ENCODE measurements at regions not wholly inside any gene's neighbourhood (a gene's known extent, or its start where the extent isn't known, plus 50 kb on each side); places are given as distances from the start of the nearest gene placed in this dataset.

DNA sequence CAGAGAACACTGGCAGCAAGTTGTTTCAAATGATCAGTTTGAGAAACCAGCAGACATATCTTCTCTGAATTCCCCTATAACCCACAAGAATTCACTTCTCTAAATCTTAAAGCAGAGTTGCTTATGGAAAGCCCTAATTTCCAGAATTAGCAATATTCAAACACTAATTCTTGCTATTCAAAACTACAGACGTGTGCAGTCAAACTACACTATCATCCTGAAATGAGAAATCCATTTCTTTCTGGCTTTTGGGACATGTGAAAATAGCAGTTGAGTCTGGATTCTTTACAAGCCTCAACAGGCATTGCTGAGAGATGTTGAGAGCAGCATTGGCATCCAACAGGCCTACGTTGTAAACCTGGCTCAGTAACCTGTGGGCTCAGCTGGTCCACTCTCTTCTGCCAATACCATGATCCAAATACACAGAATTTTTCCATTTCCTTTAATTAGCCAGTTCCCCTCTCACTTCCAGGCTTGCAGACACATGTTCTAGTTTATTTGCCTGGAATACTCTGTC lies 74.6 kb upstream of the TMTC1 start:
- no peaks in the 10 kb centered on the region for H3K4me1 ChIP-seq
- no peak for TF ChIP-seq EP300 (IDR thresholded peaks at IDR 0.05)
- TF ChIP-seq, protein P1, sequence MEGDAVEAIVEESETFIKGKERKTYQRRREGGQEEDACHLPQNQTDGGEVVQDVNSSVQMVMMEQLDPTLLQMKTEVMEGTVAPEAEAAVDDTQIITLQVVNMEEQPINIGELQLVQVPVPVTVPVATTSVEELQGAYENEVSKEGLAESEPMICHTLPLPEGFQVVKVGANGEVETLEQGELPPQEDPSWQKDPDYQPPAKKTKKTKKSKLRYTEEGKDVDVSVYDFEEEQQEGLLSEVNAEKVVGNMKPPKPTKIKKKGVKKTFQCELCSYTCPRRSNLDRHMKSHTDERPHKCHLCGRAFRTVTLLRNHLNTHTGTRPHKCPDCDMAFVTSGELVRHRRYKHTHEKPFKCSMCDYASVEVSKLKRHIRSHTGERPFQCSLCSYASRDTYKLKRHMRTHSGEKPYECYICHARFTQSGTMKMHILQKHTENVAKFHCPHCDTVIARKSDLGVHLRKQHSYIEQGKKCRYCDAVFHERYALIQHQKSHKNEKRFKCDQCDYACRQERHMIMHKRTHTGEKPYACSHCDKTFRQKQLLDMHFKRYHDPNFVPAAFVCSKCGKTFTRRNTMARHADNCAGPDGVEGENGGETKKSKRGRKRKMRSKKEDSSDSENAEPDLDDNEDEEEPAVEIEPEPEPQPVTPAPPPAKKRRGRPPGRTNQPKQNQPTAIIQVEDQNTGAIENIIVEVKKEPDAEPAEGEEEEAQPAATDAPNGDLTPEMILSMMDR (IDR thresholded peaks at IDR 0.05): no peak
- no peak for TF ChIP-seq POLR2AphosphoS5 (IDR thresholded peaks at IDR 0.05)
- no peak for TF ChIP-seq POLR2A (IDR thresholded peaks at IDR 0.05)
- H3K27me3 ChIP-seq: no peaks in the 10 kb centered on the region
- no peak overlapping the region for H3K4me3 ChIP-seq
- no peak overlapping the region for H3K27ac ChIP-seq
- H3K9me3 ChIP-seq: no peaks in the 10 kb centered on the region
- no peaks in the 10 kb centered on the region for H3K36me3 ChIP-seq
- WGBS, 2 donors (ENCODE audit: low coverage in 1 of 2): 41 to 62% methylated on average over 2 of the region's 2 CpGs
- no peak for ATAC-seq

DNA sequence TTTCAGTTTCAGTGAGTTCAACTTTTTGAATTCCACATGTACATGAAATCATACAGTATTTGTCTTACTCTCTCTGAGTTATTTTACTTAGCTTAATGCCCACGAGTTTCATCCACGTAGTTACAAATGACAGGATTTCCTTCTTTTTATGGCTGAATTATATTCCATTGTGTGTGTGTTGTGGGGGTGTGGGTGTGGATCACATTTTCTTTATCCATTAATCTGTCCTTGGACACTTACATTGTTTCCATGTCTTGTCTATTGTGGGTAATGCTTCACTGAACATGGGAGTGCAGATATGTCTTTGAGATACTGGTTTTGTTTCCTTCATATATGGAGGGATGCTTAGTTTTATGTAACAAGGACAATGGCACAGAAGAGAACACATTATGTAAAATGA lies 63.5 kb upstream of the TMTC1 start:
- no peaks in the 10 kb centered on the region for H3K36me3 ChIP-seq

DNA sequence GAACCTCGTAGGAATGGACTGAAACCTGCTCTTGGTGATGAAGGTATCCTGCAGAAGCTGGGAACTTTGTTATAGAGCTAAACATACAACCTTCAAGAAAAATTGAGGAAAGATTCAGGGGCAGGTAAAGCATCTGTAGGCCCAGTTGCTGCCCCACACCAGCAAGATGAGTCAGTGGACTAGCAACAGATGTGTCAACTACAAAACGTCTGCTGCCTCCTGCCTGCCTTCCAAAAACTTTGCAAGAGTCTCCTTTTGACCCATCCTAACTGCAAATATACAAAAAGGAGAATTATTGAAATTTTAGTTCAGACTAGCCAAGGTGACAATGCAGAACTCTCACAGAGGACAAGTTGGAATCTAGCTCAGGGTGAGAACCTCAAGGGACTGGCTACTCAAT lies 60.9 kb upstream of the TMTC1 start:
- 51 to 83% methylated on average over 1 to 2 of the region's 2 CpGs for WGBS, 2 donors (ENCODE audit: low coverage in 1 of 2)
- peaks cover 0 to 12% (median 0%) of the 10 kb centered on the region in 3 donors for H3K9me3 ChIP-seq
- no peak for TF ChIP-seq POLR2AphosphoS5 (IDR thresholded peaks at IDR 0.05)
- no peak overlapping the region for H3K4me3 ChIP-seq
- no peaks in the 10 kb centered on the region for H3K36me3 ChIP-seq
- H3K27ac ChIP-seq: no peak overlapping the region
- ATAC-seq: no peak
- no peaks in the 10 kb centered on the region for H3K4me1 ChIP-seq
- no peaks in the 10 kb centered on the region for H3K27me3 ChIP-seq

More for the DNA sequence above, 63.5 kb upstream of the TMTC1 start:
- TF ChIP-seq POLR2AphosphoS5 (IDR thresholded peaks at IDR 0.05) (no peak), EP300 (IDR thresholded peaks at IDR 0.05) (no peak), POLR2A (IDR thresholded peaks at IDR 0.05) (no peak)
- TF ChIP-seq, protein P1 (IDR thresholded peaks at IDR 0.05): no peak
- Histone ChIP-seq H3K27ac (no peak overlapping the region), H3K4me1 (no peaks in the 10 kb centered on the region), H3K9me3 (peaks cover 0 to 8% (median 0%) of the 10 kb centered on the region in 3 donors), H3K27me3 (no peaks in the 10 kb centered on the region), H3K4me3 (no peak overlapping the region)
- no peak for ATAC-seq
- 50 to 71% methylated on average over 2 of the region's 2 CpGs for WGBS, 2 donors (ENCODE audit: low coverage in 1 of 2)

DNA sequence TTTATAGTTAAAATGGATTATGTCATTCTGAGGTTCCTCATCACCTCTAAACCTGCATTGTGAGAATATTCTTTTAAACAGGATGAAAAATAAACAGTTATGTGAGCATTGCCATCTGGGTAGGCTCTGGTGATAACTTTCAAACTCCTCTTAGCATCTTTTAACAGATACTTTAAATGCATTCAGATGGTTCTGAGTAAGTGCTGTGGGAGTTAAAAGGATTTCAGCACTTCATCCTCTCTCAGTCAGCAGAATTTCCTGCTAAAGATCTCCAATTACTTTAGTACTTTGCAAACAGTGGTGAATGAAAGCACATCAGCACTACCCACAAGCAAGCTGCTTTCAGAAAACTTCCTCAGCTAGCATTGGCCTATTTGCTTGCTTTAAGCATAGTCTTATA lies 59.3 kb upstream of the TMTC1 start:
- Histone ChIP-seq H3K9me3 (peaks cover 0 to 21% (median 0%) of the 10 kb centered on the region in 3 donors), H3K4me3 (no peak overlapping the region), H3K27ac (no peak overlapping the region), H3K27me3 (no peaks in the 10 kb centered on the region), H3K36me3 (no peaks in the 10 kb centered on the region), H3K4me1 (no peaks in the 10 kb centered on the region)
- no peak for TF ChIP-seq POLR2AphosphoS5 (IDR thresholded peaks at IDR 0.05)
- ATAC-seq: no peak

DNA sequence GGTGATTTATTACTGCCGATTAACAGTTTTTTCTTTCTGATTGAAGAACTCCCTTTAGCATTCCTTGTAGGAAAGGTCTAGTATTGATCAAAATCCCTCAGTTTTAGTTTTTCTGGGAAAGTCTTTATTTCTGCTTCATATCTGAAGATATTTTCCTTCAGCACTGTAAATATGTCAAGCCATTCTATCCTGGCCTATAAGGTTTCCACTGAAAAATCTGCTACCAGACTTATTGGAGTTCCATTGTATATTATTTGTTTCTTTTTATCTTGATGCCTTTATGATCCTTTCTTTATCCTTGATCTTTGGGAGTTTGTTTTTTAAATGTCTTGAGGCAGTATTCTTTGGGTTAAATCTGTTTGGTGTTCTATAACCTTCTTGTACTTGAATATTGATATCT lies 55.0 kb upstream of the TMTC1 start:
- Histone ChIP-seq H3K27ac (no peak overlapping the region), H3K4me1 (no peaks in the 10 kb centered on the region), H3K9me3 (peaks cover 0 to 43% (median 0%) of the 10 kb centered on the region in 3 donors), H3K27me3 (no peaks in the 10 kb centered on the region), H3K4me3 (no peak overlapping the region), H3K36me3 (no peaks in the 10 kb centered on the region)
- TF ChIP-seq POLR2A (IDR thresholded peaks at IDR 0.05) (no peak), POLR2AphosphoS5 (IDR thresholded peaks at IDR 0.05) (no peak), EP300 (IDR thresholded peaks at IDR 0.05) (no peak)
- TF ChIP-seq, protein P1 (IDR thresholded peaks at IDR 0.05): no peak
- ATAC-seq: no peak
- 100% methylated on average over 1 of the region's 1 CpG for WGBS, 2 donors (ENCODE audit: low coverage in 1 of 2)

Small RNA genes in the stretch of these regions (small RNA-seq; reads per million reads assigned to genes)
- 0 reads per million in 4 donors for gene AC023511.2
- gene RNA5SP356: 0 reads per million in 4 donors

All from gastroesophageal sphincter (tissue), 4 donors.